ENCODE measurements at regions not wholly inside any gene's neighbourhood (a gene's known extent, or its start where the extent isn't known, plus 50 kb on each side); places are given as distances from the start of the nearest gene placed in this dataset.
A peak's percentile ranks its signal among the peaks of the same experiment; 100 is the strongest.

DNA sequence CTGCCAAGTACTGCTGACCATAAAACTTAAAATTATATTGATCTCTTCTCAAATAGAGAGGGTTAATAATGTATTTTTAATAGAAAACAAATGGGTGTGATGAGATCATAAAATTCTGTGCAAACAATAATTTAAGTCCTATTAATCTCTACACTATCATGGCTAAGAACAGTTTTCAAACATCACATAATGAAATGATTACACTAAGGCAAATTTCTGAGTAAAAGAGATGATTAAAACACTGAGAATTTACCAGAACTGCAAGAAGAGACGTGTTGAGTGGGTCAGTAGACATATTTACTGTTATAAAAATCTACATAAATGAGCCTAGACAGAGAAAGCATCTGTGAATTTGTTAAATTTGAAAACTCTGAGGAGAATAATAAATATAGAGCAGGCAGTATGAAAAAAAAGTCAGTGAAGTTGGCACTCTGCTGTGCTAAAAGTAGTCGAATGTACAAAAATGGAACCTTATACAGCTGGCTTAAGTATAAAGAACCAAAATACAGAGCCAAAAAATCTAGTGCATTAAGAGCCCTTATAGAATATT is 302.6 kb upstream of the MANEA start:
- TF ChIP-seq JUND (IDR thresholded peaks at IDR 0.05; ENCODE audit: low read depth): no peak
- in situ Hi-C loops (cut with HindIII; ENCODE audit: low pct_unique_long_range_greater_than_20kb, low sequenced_read_pairs): no loop called here
- DNase-seq (ENCODE audit: low read depth in 1 of 2, low spot score in 1 of 2): no peak

DNA sequence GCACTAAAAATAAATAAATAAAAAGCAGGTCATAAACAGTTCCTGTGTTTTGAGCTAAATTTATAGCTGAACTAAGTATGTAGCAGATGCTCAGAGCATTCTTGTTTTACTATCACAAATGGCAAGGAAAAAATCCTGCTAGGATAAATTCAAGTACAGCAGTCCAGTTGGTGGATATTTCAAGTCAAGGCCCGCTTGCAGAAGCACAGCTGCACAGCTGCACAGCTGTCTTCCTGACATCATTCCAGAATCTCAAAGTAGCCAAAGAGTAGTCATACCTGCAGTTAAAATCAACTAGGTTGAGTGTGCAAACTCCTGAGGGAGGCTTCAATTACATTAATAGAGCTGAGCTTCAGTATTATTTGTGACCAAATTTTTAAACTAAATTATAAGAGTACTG is 297.7 kb upstream of the MANEA start:
- DNase-seq (ENCODE audit: low read depth in 1 of 2, low spot score in 1 of 2): no peak
- in situ Hi-C loops (cut with HindIII; ENCODE audit: low pct_unique_long_range_greater_than_20kb, low sequenced_read_pairs): no loop called here
- TF ChIP-seq JUND (IDR thresholded peaks at IDR 0.05; ENCODE audit: low read depth): no peak

DNA sequence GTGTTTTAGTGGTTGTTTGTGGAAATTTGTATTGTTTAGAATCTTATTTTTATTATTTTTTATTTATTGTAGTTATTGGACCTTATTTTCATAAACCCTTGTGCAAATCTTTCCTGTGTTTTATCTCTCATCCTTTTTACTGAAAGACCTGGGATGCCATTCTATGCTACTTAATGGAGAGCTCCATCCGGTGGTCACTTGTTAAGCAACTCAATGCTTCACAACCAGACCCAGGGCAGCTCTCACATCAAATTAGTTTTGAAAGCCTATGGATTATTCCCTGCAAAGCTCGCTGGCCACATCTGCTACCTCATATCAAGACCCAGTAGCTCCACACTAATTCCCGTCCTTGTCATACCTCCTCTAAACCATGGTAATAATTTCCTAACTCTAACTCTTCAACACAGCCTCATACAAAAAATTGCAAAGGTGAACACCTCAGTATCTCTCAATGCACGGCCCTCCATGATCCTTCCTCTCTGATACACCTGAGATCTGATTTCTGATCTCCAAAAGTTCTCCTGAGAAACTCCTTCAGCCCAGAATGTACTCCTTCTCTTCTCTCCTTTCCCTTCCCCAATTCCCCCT is 296.6 kb upstream of the MANEA start:
- in situ Hi-C loops (cut with HindIII; ENCODE audit: low pct_unique_long_range_greater_than_20kb, low sequenced_read_pairs): no loop called here
- TF ChIP-seq JUND (IDR thresholded peaks at IDR 0.05; ENCODE audit: low read depth): no peak
- peak in 1 of 2 experiments; percentile 40 for DNase-seq (ENCODE audit: low read depth in 1 of 2, low spot score in 1 of 2)

DNA sequence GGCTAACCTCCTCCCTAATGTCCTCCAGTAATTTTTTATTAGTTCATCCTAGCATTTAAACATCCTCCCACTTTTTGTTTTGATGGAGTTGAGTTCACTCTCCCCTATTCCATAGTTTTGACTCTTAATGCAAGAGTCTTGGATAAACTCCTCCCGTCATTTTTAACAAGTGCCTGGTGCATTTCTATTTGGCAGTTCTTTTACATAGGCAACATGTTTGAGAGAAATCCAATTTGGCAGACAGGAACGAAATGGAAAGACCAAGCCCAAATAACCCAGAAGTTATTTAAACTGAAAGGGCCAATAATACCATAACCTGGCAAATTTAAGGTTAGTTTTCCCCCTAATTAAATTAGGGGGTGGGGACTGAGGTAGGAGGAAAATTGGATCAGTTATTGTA is 291.5 kb upstream of the MANEA start:
- no peak for TF ChIP-seq JUND (IDR thresholded peaks at IDR 0.05; ENCODE audit: low read depth)
- in situ Hi-C loops (cut with HindIII; ENCODE audit: low pct_unique_long_range_greater_than_20kb, low sequenced_read_pairs): no loop called here
- DNase-seq (ENCODE audit: low read depth in 1 of 2, low spot score in 1 of 2): no peak

DNA sequence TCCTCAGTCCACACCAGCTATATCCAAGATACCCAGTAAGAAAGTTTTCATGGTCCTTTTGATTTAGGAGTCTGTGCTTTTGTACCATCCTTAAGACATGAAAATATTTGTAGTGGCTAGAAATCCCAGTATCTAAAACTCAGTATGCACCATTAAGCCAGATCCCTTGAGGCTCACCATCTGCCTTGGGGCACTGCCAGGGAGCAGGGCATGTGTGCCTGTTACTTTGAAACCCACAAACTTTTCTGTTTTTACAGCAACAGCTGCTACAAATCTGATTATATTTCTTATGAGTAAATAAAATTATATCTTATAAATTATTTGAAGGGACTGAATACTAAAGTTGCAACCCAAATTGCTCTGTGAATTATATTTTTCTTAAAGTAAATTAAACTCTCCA is 290.5 kb upstream of the MANEA start:
- in situ Hi-C loops (cut with HindIII; ENCODE audit: low pct_unique_long_range_greater_than_20kb, low sequenced_read_pairs): no loop called here
- DNase-seq (ENCODE audit: low read depth in 1 of 2, low spot score in 1 of 2): no peak
- no peak for TF ChIP-seq JUND (IDR thresholded peaks at IDR 0.05; ENCODE audit: low read depth)

DNA sequence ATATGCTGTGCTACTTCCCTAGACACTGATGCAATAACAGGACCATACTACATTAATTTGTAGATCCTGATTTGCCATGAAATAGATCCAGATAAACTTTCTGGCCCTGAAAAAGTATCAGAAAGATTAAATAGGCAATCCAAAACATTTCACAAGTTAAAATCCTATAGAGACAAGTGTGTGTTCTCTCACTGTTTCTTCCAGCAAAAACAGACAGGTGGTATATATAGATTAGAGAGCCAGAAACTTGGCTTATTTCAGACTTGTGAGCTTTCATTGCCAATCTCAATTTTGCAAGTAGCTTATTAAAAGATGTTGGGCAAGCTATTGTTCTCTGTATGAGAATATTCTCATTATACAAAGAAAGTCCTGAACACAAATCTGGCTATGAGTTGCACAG is 289.1 kb upstream of the MANEA start:
- TF ChIP-seq JUND (IDR thresholded peaks at IDR 0.05; ENCODE audit: low read depth): no peak
- in situ Hi-C loops (cut with HindIII; ENCODE audit: low pct_unique_long_range_greater_than_20kb, low sequenced_read_pairs): no loop called here
- DNase-seq (ENCODE audit: low read depth in 1 of 2, low spot score in 1 of 2): no peak

DNA sequence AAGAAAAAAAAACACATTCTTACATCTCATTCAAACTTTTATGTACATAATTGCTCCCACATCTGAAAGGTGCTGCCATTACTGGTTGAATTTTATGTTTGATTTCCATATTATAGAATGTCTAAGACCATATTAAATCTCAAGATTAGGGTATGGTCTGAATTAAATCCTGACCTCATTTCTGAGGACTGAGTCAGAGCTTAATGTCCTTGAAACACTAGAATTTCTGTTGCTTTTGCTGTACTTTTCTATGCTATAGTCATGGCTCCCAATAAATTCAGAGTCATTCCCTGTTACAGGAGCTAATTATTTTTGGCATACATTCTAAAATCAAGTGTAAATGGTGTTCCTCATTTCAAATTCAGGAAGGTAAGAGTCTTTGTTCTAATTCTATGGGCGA is 285.3 kb upstream of the MANEA start:
- in situ Hi-C loops (cut with HindIII; ENCODE audit: low pct_unique_long_range_greater_than_20kb, low sequenced_read_pairs): no loop called here
- no peak for DNase-seq (ENCODE audit: low read depth in 1 of 2, low spot score in 1 of 2)
- TF ChIP-seq JUND (IDR thresholded peaks at IDR 0.05; ENCODE audit: low read depth): no peak

DNA sequence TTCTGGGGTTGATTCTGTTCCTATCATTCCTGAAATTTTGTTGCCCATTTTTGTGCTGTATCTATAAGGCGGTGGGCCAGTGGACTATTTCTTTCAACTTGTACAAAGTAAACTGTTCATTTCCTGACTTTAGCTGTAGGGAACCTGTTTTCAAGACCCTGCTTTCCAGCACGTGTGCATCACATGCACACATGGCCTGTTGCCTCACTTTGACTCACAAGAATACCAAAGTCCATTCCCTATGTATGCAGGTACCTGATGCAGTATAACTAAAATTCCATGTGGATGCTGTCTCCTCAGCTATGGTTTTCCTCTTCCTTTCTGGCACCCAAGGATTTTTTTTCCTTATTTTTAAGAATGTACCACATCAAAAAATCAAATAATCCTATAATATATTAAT is 284.1 kb upstream of the MANEA start:
- TF ChIP-seq JUND (IDR thresholded peaks at IDR 0.05; ENCODE audit: low read depth): no peak
- DNase-seq (ENCODE audit: low read depth in 1 of 2, low spot score in 1 of 2): no peak
- in situ Hi-C loops (cut with HindIII; ENCODE audit: low pct_unique_long_range_greater_than_20kb, low sequenced_read_pairs): no loop called here

DNA sequence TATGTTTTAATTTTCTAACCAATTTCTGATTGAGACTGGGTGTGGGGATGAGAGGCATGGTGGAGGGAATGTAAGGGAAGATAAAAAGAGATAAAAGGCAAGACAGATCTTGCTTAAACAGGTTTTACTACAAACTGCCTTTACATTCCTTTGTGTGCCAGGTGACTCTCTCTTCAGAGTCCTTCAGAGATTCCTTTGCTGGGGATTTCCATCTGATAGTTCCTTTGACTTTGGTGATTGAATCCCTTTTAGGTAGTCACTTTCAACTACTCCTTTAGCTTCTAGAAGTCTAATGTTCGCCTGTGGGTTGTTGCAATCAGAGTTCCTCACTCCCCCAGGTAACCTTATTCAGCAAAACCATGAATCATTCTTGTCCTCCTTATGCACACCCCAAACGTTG is 283.3 kb upstream of the MANEA start:
- peak in 1 of 2 experiments; percentile 40 for DNase-seq (ENCODE audit: low read depth in 1 of 2, low spot score in 1 of 2)
- in situ Hi-C loops (cut with HindIII; ENCODE audit: low pct_unique_long_range_greater_than_20kb, low sequenced_read_pairs): no loop called here
- TF ChIP-seq JUND (IDR thresholded peaks at IDR 0.05; ENCODE audit: low read depth): no peak

DNA sequence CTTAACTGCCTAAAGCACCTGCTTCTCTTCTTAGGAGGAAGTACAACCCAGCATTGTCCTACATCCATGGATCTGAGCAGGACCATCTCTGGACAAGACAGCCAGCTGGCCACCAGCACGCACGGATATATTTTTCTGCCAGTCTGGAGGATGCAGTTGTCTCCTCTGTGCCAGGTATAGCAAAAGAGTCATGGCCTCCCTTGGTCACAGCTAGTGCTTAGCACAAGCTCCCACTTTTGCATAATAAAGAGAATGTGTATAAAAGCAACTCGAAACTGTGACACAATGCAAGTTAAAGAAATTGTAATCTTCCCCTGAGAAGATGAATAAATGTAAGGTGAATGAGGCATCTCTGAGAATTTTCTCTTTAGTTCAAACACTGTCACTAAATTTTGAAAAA is 267.8 kb upstream of the MANEA start:
- in situ Hi-C loops (cut with HindIII; ENCODE audit: low pct_unique_long_range_greater_than_20kb, low sequenced_read_pairs): no loop called here
- TF ChIP-seq JUND (IDR thresholded peaks at IDR 0.05; ENCODE audit: low read depth): no peak
- DNase-seq (ENCODE audit: low read depth in 1 of 2, low spot score in 1 of 2): no peak

DNA sequence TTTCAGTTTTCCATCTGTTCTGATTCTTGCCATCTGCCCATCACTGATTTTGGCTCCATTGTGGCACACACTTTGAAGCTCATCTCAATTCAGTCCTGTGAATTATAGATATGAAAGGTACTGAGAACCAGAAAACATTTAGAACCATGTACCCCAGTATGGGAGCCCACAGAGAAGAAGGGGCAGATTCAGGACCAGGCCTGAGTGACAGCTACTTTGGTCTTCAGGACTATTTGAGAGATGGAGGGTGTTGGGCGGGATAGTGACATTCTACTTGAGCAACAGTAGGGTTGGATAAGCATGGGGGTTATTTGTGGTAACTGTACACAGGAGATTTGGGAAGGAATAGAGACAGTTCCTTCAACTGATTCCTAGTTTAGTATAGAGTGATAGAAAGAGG is 259.2 kb upstream of the MANEA start:
- TF ChIP-seq JUND (IDR thresholded peaks at IDR 0.05; ENCODE audit: low read depth): no peak
- no peak for DNase-seq (ENCODE audit: low read depth in 1 of 2, low spot score in 1 of 2)
- in situ Hi-C loops (cut with HindIII; ENCODE audit: low pct_unique_long_range_greater_than_20kb, low sequenced_read_pairs): no loop called here

DNA sequence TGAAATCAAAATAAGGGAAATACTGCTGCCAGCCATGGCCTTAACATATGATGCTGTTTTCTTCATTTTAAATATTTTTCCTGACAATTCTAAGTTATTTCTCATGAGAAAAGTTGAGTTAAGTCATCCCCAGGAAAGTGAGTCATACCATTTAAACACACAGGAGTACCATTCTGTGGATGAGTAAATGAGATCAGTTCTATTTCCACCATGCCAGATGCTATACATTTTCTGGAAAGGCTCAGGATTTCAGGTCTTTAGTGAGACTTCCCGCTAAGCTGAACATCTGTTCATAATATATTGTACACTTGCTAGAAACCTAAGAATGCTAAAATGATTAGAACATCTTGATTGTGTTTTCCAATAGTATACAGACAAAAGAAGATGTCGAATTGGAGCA is 256.2 kb upstream of the MANEA start:
- no peak for TF ChIP-seq JUND (IDR thresholded peaks at IDR 0.05; ENCODE audit: low read depth)
- in situ Hi-C loops (cut with HindIII; ENCODE audit: low pct_unique_long_range_greater_than_20kb, low sequenced_read_pairs): no loop called here
- no peak for DNase-seq (ENCODE audit: low read depth in 1 of 2, low spot score in 1 of 2)

DNA sequence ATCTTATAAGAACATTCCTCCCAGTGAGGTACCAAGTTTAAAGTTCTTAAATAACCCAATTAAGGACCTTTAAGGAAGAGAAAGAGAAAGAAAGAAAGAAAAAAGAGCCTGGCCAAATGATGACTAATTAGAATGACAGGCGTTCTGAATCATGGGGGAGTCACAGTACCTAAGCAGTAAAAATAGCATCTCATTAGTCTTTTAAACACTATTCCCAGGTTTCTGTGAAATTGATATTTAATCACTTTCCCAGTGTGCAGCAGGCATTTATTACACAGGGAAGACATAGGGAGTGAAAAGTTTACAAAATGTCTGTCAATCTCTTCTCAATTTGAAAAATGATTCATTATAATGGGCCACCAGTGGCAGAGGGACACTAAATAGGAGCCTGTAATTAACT is 251.4 kb upstream of the MANEA start:
- in situ Hi-C loops (cut with HindIII; ENCODE audit: low pct_unique_long_range_greater_than_20kb, low sequenced_read_pairs): no loop called here
- DNase-seq (ENCODE audit: low read depth in 1 of 2, low spot score in 1 of 2): no peak
- TF ChIP-seq JUND (IDR thresholded peaks at IDR 0.05; ENCODE audit: low read depth): no peak

DNA sequence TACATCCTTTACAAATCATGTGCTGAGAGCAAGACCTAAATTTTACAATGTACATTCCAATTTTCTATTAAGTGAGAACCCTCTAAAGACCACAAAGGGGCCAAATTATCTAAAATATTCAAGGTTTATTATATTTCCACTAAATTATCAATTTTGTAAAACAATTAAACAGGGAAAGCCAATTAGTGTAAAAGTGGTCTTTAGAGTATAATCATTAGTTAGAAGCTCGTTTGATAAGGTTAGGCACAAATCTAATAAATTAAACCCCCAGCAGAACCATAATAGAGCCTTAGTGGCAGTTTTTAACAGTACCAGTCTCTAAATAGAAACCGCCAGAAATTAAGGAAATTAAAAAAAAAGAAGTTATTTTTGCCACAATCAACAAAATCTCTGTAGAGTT is 249.1 kb upstream of the MANEA start:
- no peak for DNase-seq (ENCODE audit: low read depth in 1 of 2, low spot score in 1 of 2)
- TF ChIP-seq JUND (IDR thresholded peaks at IDR 0.05; ENCODE audit: low read depth): no peak
- in situ Hi-C loops (cut with HindIII; ENCODE audit: low pct_unique_long_range_greater_than_20kb, low sequenced_read_pairs): no loop called here
